K562 (cell line): ENCODE measurements at regions not wholly inside any gene's neighbourhood (a gene's known extent, or its start where the extent isn't known, plus 50 kb on each side); places are given as distances from the start of the nearest gene placed in this dataset.

Source experiments
- ATAC-seq: fragments of 200-7000 bp; cut with Tn5 transposase; 3 replicates; pipeline ENCODE4 v1.9.1; 2020; ENCODE audit warnings: moderate library complexity
- BruUV-seq: library from RNA; stranded (reverse); fragments of 400-500 nt; replicated peaks from 2 replicates; lab custom pipeline; 2021; lab: Mats Ljungman, UMichigan
- CTCF ChIA-PET: fragments of 300-600 bp; formaldehyde crosslinking; extraction: SDS; loops from one replicate; lab custom pipeline; 2021; ENCODE audit warnings: low intra/inter-chr PET ratio; lab: Yijun Ruan, JAX
- POLR2A ChIA-PET: fragments of 300-600, 350-650 bp; sonication (Branson Sonifier 250); formaldehyde crosslinking; extraction: SDS; loops from one replicate; lab custom pipeline; 2021; ENCODE audit warnings: antibody characterized with exemption, inconsistent platforms; lab: Yijun Ruan, JAX
- DNase-seq, 4 experiments: peaks; one replicate each; pipeline versions ENCODE4 v3.0.0 to v3.0.0-alpha.2; 2011 to 2018; ENCODE audit warnings: low spot score in 3 of 4, mixed read lengths in 3 of 4; ENCODE audit errors: extremely low read depth in 1 of 4
- FAIRE-seq: peaks from 2 replicates; lab custom pipeline; 2011; peaks lifted over from hg19 to GRCh38; lab: Jason Lieb, UNC
- H2AFZ ChIP-seq: 2 replicates; pipeline ENCODE4 v1.6.0; 2011; ENCODE audit warnings: low read depth, low read length, control low read depth, inconsistent platforms
- H3K27ac ChIP-seq: fragments of 200-600 bp; 3 replicates; pipeline ENCODE4 v1.8.0; 2011; ENCODE audit warnings: low read depth, mild to moderate bottlenecking, control low read depth, inconsistent platforms, low read length, moderate library complexity, mixed read lengths; ENCODE audit errors: extremely low read depth
- H3K27me3 ChIP-seq, 2 experiments: fragments of 300-600 bp in 1 of 2; 2 replicates in 1 of 2; 3 replicates in 1 of 2; pipeline versions ENCODE4 v1.6.0 to v1.8.0; 2011; ENCODE audit warnings: inconsistent platforms in 2 of 2, low read length in 2 of 2, mild to moderate bottlenecking in 1 of 2, mixed read lengths in 1 of 2, moderate library complexity in 1 of 2; ENCODE audit not compliant: control insufficient read depth in 2 of 2, insufficient read depth in 2 of 2
- H3K36me3 ChIP-seq: fragments of 300-600 bp; 3 replicates; pipeline ENCODE4 v1.8.0; 2011; ENCODE audit warnings: mild to moderate bottlenecking, low read length, inconsistent platforms; ENCODE audit not compliant: control insufficient read depth, insufficient read depth
- H3K4me1 ChIP-seq, 2 experiments: fragments of 200-600 bp in 1 of 2; replicated peaks in 1 of 2; 2 replicates in 1 of 2; 3 replicates in 1 of 2; pipeline versions ENCODE4 v1.5.1 to v1.8.0; 2011; ENCODE audit warnings: inconsistent platforms in 2 of 2, low read length in 2 of 2, mild to moderate bottlenecking in 1 of 2, mixed read lengths in 1 of 2, moderate library complexity in 1 of 2; ENCODE audit not compliant: control insufficient read depth in 2 of 2, insufficient read depth in 2 of 2
- H3K4me2 ChIP-seq: 2 replicates; pipeline ENCODE4 v1.6.1; 2011; ENCODE audit warnings: low read length, control low read depth, inconsistent platforms, mixed read lengths; ENCODE audit not compliant: insufficient read depth
- H3K4me3 ChIP-seq: fragments of 200-600 bp; sonication (generic), shearing (Covaris generic); 2 replicates; pipeline ENCODE4 v1.5.1; 2016; ENCODE audit warnings: control low read depth, inconsistent platforms
- H3K79me2 ChIP-seq: fragments of 200-600 bp; 3 replicates; pipeline ENCODE4 v1.8.0; 2011; ENCODE audit warnings: low read length, inconsistent platforms; ENCODE audit not compliant: control insufficient read depth, insufficient read depth
- H3K9ac ChIP-seq, 2 experiments: 2 replicates each; pipeline versions ENCODE4 v1.6.0 to v1.6.1; 2011; ENCODE audit warnings: low read depth in 2 of 2, low read length in 2 of 2, control low read depth in 1 of 2, inconsistent platforms in 1 of 2, mild to moderate bottlenecking in 1 of 2, mixed read lengths in 1 of 2; ENCODE audit not compliant: insufficient read depth in 1 of 2
- H3K9me1 ChIP-seq: one replicate; pipeline ENCODE4 v1.6.0; 2011; ENCODE audit warnings: inconsistent platforms, mild to moderate bottlenecking, low read length, moderate library complexity; ENCODE audit not compliant: control insufficient read depth, insufficient read depth
- H3K9me3 ChIP-seq: replicated peaks from 2 replicates; pipeline ENCODE4 v1.5.1; 2011; ENCODE audit warnings: low read depth, low read length, inconsistent platforms; ENCODE audit not compliant: control insufficient read depth, insufficient read depth
- H4K20me1 ChIP-seq: replicated peaks from 2 replicates; pipeline ENCODE4 v1.6.1; 2011; ENCODE audit warnings: low read length, inconsistent platforms, mixed read lengths; ENCODE audit not compliant: control insufficient read depth, insufficient read depth
- ARID4B ChIP-seq: sonication (generic); formaldehyde crosslinking; IDR thresholded peaks from 2 replicates; pipeline ENCODE4 v1.8.0; 2022; ENCODE audit warnings: mild to moderate bottlenecking, missing genetic modification reagents
- GABPB2 ChIP-seq: fragments of 250-450 bp; sonication (Bioruptor Pico); conservative IDR thresholded peaks from 2 replicates; pipeline ENCODE4 v1.5.1; 2021; ENCODE audit warnings: mild to moderate bottlenecking
- LEF1 ChIP-seq: fragments of 450-650 bp; IDR thresholded peaks from 2 replicates; pipeline ENCODE4 v1.6.1; 2016; ENCODE audit warnings: mild to moderate bottlenecking
- NR2F6 ChIP-seq: fragments of 450-650 bp; formaldehyde crosslinking; IDR thresholded peaks from 2 replicates; pipeline ENCODE4 v1.4.0; 2020; ENCODE audit warnings: mild to moderate bottlenecking
- PHB2 ChIP-seq: fragments of 450-650 bp; IDR thresholded peaks from 2 replicates; pipeline ENCODE4 v1.6.1; 2017; ENCODE audit warnings: low read depth
- POLR3A ChIP-seq: IDR thresholded peaks from 2 replicates; pipeline ENCODE4 v1.6.1; 2011; ENCODE audit warnings: borderline replicate concordance, mild to moderate bottlenecking, moderate library complexity; ENCODE audit not compliant: insufficient read length, insufficient read depth; ENCODE audit errors: extremely low read depth
- ZNF584 ChIP-seq: fragments of 200-800 bp; sonication (Bioruptor generic); IDR thresholded peaks from 2 replicates; pipeline ENCODE4 v1.6.1; 2016; ENCODE audit warnings: low read depth, mild to moderate bottlenecking, missing genetic modification characterization, missing compliant biosample characterization
- WGBS: fragments of 100-300 bp; shearing (Covaris generic); methylation state at CpG from one replicate; pipeline ENCODE4 v1.1.6; 2016; ENCODE audit warnings: low coverage, mixed read lengths; ENCODE audit not compliant: insufficient coverage; ENCODE audit errors: missing lambda C conversion rate; 5-methylcytosine and 5-hydroxymethylcytosine counted together
- in situ Hi-C: fragments of 300-500 bp; cut with MboI; formaldehyde crosslinking; loops from 4 replicates; pipeline ENCODE4 v1.15.0; 2018; ENCODE audit warnings: inconsistent platforms, mixed read lengths
- intact Hi-C: fragments of 100-400 bp; cut with micrococcal nuclease; formaldehyde crosslinking; loops from 2 replicates; pipeline ENCODE4 v1.14.2; 2022
- TF ChIP-seq, protein P1 (sequence below), 2 experiments: fragments of 450-650 bp in 1 of 2; IDR thresholded peaks; 2 replicates each; pipeline ENCODE4 v1.6.1; 2011 to 2017; ENCODE audit warnings: low read depth in 2 of 2, antibody characterized with exemption in 1 of 2, borderline replicate concordance in 1 of 2, low read length in 1 of 2, mild to moderate bottlenecking in 1 of 2, mixed read lengths in 1 of 2; ENCODE audit not compliant: control insufficient read depth in 1 of 2
- TF ChIP-seq, protein P2 (sequence below): sonication (generic); formaldehyde crosslinking; IDR thresholded peaks from 2 replicates; pipeline ENCODE4 v1.8.0; 2023; ENCODE audit warnings: mild to moderate bottlenecking, missing genetic modification reagents

- TF ChIP-seq, protein P1, sequence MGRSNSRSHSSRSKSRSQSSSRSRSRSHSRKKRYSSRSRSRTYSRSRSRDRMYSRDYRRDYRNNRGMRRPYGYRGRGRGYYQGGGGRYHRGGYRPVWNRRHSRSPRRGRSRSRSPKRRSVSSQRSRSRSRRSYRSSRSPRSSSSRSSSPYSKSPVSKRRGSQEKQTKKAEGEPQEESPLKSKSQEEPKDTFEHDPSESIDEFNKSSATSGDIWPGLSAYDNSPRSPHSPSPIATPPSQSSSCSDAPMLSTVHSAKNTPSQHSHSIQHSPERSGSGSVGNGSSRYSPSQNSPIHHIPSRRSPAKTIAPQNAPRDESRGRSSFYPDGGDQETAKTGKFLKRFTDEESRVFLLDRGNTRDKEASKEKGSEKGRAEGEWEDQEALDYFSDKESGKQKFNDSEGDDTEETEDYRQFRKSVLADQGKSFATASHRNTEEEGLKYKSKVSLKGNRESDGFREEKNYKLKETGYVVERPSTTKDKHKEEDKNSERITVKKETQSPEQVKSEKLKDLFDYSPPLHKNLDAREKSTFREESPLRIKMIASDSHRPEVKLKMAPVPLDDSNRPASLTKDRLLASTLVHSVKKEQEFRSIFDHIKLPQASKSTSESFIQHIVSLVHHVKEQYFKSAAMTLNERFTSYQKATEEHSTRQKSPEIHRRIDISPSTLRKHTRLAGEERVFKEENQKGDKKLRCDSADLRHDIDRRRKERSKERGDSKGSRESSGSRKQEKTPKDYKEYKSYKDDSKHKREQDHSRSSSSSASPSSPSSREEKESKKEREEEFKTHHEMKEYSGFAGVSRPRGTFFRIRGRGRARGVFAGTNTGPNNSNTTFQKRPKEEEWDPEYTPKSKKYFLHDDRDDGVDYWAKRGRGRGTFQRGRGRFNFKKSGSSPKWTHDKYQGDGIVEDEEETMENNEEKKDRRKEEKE (IDR thresholded peaks at IDR 0.05; ENCODE audit: borderline replicate concordance in 1 of 2, control insufficient read depth in 1 of 2, low read depth in 2 of 2, low read length in 1 of 2): no peak
- no peak for TF ChIP-seq LEF1
- TF ChIP-seq POLR3A: no peak
Measured at GRCh38 chr3:148089171-148089570, 608.5 kb upstream of the AGTR1 start (continued).

GRCh38 chr3:148090156-148090555, 607.5 kb upstream of the AGTR1 start:
- TF ChIP-seq NR2F6 (CRISPR knock-in tag) (no peak), ARID4B (CRISPR knock-in tag) (no peak), GABPB2 (no peak), ZNF584 (CRISPR knock-in tag) (no peak), PHB2 (no peak)
- TF ChIP-seq, protein P2, sequence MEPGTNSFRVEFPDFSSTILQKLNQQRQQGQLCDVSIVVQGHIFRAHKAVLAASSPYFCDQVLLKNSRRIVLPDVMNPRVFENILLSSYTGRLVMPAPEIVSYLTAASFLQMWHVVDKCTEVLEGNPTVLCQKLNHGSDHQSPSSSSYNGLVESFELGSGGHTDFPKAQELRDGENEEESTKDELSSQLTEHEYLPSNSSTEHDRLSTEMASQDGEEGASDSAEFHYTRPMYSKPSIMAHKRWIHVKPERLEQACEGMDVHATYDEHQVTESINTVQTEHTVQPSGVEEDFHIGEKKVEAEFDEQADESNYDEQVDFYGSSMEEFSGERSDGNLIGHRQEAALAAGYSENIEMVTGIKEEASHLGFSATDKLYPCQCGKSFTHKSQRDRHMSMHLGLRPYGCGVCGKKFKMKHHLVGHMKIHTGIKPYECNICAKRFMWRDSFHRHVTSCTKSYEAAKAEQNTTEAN (CRISPR knock-in tag): no peak
- TF ChIP-seq, all 486 proteins: peak for 0
- BruUV-seq: no TSS peak
- H2AFZ ChIP-seq: no peak overlapping the region
- no peaks in the 10 kb centered on the region for H3K36me3 ChIP-seq
- in situ Hi-C loops (no loop called here), intact Hi-C loops (no loop called here)
- no peak overlapping the region for H3K4me2 ChIP-seq
- no peaks in the 10 kb centered on the region for H3K4me1 ChIP-seq
- no peaks in the 10 kb centered on the region for H4K20me1 ChIP-seq
- H3K9ac ChIP-seq: no peak overlapping the region
- WGBS: 0% methylated on average over 2 of the region's 2 CpGs
- H3K4me3 ChIP-seq: no peak overlapping the region
- no peaks in the 10 kb centered on the region for H3K9me1 ChIP-seq
- FAIRE-seq (no peak), DNase-seq (no peak), ATAC-seq (no peak)
- CTCF ChIA-PET: no interaction called here
- POLR2A ChIA-PET: no interaction called here
- no peak overlapping the region for H3K27ac ChIP-seq
- no peaks in the 10 kb centered on the region for H3K9me3 ChIP-seq
- H3K27me3 ChIP-seq: no peaks in the 10 kb centered on the region
- no peaks in the 10 kb centered on the region for H3K79me2 ChIP-seq
